Calu3 (cell line): ENCODE measurements at regions not wholly inside any gene's neighbourhood (a gene's known extent, or its start where the extent isn't known, plus 50 kb on each side); places are given as distances from the start of the nearest gene placed in this dataset.

Experiments used
- BruUV-seq: library from RNA; stranded (reverse); fragments of 400-500 nt; replicated peaks from 2 replicates; lab custom pipeline; 2021; lab: Mats Ljungman, UMichigan
- CTCF ChIA-PET: fragments of 300-600 bp; sonication (Branson Sonifier 250); formaldehyde crosslinking; loops from one replicate; lab custom pipeline; 2022; ENCODE audit warnings: antibody characterized with exemption; lab: Charles Lee
- DNase-seq: peaks from one replicate; pipeline ENCODE4 v3.0.0; 2022
- H3K27ac Mint-ChIP-seq: one replicate; pipeline ENCODE4 v1.8.0; 2022; ENCODE audit warnings: mixed read lengths; ENCODE audit not compliant: unreplicated experiment
- H3K27me3 Mint-ChIP-seq: one replicate; pipeline ENCODE4 v1.8.0; 2022; ENCODE audit warnings: mixed read lengths; ENCODE audit not compliant: unreplicated experiment
- H3K36me3 Mint-ChIP-seq: one replicate; pipeline ENCODE4 v1.8.0; 2022; ENCODE audit warnings: mild to moderate bottlenecking, moderate library complexity, mixed read lengths; ENCODE audit not compliant: insufficient read depth, unreplicated experiment
- H3K4me1 Mint-ChIP-seq: one replicate; pipeline ENCODE4 v1.8.0; 2022; ENCODE audit warnings: mild to moderate bottlenecking, low read depth, mixed read lengths; ENCODE audit not compliant: unreplicated experiment
- H3K4me3 Mint-ChIP-seq: one replicate; pipeline ENCODE4 v1.8.0; 2022; ENCODE audit warnings: mild to moderate bottlenecking, low read depth, moderate library complexity, mixed read lengths; ENCODE audit not compliant: unreplicated experiment
- H3K9me3 Mint-ChIP-seq: one replicate; pipeline ENCODE4 v1.8.0; 2022; ENCODE audit warnings: low read depth, mixed read lengths; ENCODE audit not compliant: unreplicated experiment
- CTCF ChIP-seq: fragments of 200-600 bp; IDR thresholded peaks from one replicate; pipeline ENCODE4 v1.8.0; 2022; ENCODE audit warnings: antibody characterized with exemption; ENCODE audit not compliant: unreplicated experiment
- intact Hi-C: fragments of 100-400 bp; cut with micrococcal nuclease; formaldehyde crosslinking; loops from one replicate; pipeline ENCODE4 v1.10.0; 2022; ENCODE audit not compliant: unreplicated experiment

GRCh38 chr12:41700940-41701339 is 443.7 kb downstream of the GXYLT1 start:
- CTCF ChIA-PET: no interaction called here
- no peak for TF ChIP-seq CTCF
- H3K4me1 Mint-ChIP-seq: peaks cover 11% of the 10 kb centered on the region
- H3K27ac Mint-ChIP-seq: no peak overlapping the region
- no peaks in the 10 kb centered on the region for H3K36me3 Mint-ChIP-seq
- no peaks in the 10 kb centered on the region for H3K27me3 Mint-ChIP-seq
- no TSS peak for BruUV-seq
- no peak overlapping the region for H3K4me3 Mint-ChIP-seq
- intact Hi-C loops: no loop called here
- no peak for DNase-seq
- H3K9me3 Mint-ChIP-seq: no peaks in the 10 kb centered on the region

- no peak for TF ChIP-seq CTCF
- CTCF ChIA-PET: no interaction called here
- Mint-ChIP-seq H3K4me1 (peaks cover 11% of the 10 kb centered on the region), H3K4me3 (no peak overlapping the region), H3K9me3 (no peaks in the 10 kb centered on the region), H3K27ac (no peak overlapping the region), H3K36me3 (no peaks in the 10 kb centered on the region), H3K27me3 (no peaks in the 10 kb centered on the region)
- intact Hi-C loops: no loop called here
- no peak for DNase-seq
- no TSS peak for BruUV-seq
Observed at GRCh38 chr12:41699658-41700057, 445.0 kb downstream of the GXYLT1 start.

- Mint-ChIP-seq H3K9me3 (no peaks in the 10 kb centered on the region), H3K27ac (no peak overlapping the region), H3K4me3 (no peak overlapping the region), H3K4me1 (peaks cover 3% of the 10 kb centered on the region), H3K36me3 (no peaks in the 10 kb centered on the region), H3K27me3 (no peaks in the 10 kb centered on the region)
- intact Hi-C loops: no loop called here
- TF ChIP-seq CTCF: no peak
- no peak for DNase-seq
- BruUV-seq: no TSS peak
- CTCF ChIA-PET: interaction anchor here (1.2 kb wide), 1 partner anchor 10 kb away, joined by 3 read pairs; no protein-coding TSS in a partner anchor
Observed at GRCh38 chr12:41697161-41697560, 447.5 kb downstream of the GXYLT1 start.

- intact Hi-C loops: no loop called here
- H3K27ac Mint-ChIP-seq: no peak overlapping the region
- H3K4me1 Mint-ChIP-seq: no peaks in the 10 kb centered on the region
- CTCF ChIA-PET: no interaction called here
- no peaks in the 10 kb centered on the region for H3K36me3 Mint-ChIP-seq
- no peak for TF ChIP-seq CTCF
- BruUV-seq: no TSS peak
- H3K9me3 Mint-ChIP-seq: no peaks in the 10 kb centered on the region
- no peaks in the 10 kb centered on the region for H3K27me3 Mint-ChIP-seq
- DNase-seq: no peak
- no peak overlapping the region for H3K4me3 Mint-ChIP-seq
Observed at GRCh38 chr12:41684997-41685396, 459.7 kb downstream of the GXYLT1 start.
